CD4-positive, alpha-beta T cell treated with Interferon gamma for 1 hour (primary cell): ENCODE measurements at regions not wholly inside any gene's neighbourhood (a gene's known extent, or its start where the extent isn't known, plus 50 kb on each side); places are given as distances from the start of the nearest gene placed in this dataset.

Experiments used
- DNase-seq: peaks from one replicate; pipeline ENCODE4 v3.0.0-alpha.2; 2020

GRCh38 chr2:125526093-125526492, 1129.9 kb upstream of the GYPC start:
- no peak for DNase-seq

- no peak for DNase-seq
Observed at GRCh38 chr2:125535089-125535488, 1120.9 kb upstream of the GYPC start.

DNA sequence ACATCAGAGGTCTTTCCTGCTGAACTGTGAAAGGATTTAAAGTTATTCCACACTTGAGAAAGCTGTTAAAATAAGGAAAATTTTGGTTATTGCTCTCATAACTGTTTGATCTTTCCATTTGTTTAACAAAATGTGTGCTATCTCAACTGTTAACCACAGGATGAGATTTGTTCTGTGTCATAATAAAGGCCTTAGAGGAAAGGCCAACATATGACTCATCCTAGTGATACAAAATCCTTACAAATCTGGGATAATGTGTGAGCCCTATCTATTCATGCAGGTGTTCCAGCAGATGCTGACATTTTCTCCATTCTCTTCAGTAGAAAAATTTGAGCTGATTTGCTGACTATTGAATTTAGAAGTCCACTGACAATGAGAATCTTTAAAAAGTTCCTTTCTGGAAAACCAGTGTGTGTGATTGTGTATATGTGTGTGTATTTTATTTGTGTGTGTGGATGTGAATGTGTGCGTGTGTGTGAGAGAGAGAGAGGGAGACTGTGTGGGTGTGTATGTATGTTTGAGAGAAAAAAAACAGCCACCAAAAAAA, 1111.9 kb upstream of the GYPC start:
- no peak for DNase-seq

GRCh38 chr2:125553768-125554167, 1102.2 kb upstream of the GYPC start:
- no peak for DNase-seq

DNA sequence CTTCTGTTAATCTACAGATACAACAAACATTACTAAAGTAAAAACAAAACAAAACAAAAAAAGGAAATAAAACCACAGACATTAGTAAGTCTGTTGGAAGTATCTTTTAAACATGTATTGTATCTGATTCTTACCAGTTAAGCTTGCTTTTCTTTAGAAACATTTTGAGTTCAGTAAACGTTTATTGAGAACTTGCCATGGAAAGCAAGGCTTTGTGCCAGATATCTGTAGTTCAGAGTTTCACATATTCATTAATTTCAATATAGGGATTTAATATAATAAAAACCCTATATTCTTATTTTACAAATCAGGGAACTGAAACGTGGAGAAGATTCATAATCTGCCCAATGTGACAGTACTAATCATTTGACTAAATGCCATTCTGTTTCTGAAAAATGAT, 1101.0 kb upstream of the GYPC start:
- DNase-seq, result no peak

DNA sequence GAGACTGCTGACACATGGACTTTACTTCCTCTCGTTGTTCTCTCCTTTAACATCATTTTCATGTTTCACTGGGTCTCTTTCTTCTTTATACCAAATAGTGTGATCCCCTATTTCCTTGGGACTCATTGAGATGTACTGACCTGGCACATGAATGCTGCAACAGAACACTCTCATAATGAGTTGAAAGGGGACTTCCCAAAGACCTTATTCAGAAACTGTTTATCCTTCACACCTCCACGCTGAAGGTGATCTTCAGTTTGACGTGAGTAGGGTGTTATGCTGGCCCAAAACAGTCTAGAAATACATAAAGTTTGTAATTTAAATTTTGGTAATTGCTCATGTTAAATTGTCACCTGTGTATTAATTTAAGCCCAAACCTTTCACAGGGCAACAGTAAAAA, 1096.8 kb upstream of the GYPC start:
- no peak for DNase-seq

DNA sequence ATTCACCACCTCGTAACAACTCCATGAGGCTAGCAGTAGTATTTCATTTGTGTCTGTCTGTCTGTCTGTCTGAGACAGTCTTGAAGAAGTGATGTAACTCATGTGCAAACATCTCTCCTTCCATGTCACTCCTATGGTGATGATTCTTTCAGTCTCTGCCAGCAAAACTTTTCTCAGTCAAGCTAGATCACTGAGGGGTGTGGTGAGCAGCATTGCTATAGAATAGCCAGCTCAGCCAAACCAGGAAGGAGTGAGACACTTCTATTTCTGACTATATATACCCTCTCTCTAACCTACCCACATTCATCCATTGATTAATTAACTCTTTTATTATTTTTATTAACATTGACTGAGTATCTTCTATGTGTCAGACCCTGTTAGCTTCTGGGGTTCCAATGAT, 1095.1 kb upstream of the GYPC start:
- no peak for DNase-seq

DNA sequence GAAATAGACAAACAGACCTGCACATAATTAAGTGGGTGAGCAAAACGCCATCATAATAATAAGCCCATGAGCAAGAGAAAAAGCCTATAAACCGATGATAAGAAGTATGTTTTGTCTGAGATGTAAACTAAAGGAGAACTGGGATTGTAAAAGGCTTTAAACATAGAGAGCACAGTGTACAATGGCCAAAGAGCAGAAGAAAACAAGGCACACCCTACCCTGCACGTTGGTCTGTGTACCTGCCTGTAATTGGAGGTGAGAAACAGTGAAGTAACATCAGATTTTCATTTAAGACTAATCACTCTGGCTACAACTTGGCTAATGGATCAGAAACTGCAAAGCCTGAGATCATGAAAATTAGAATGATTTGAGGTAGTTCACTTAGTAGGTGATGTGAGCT, 1094.7 kb upstream of the GYPC start:
- no peak for DNase-seq

GRCh38 chr2:125562924-125563323, 1093.0 kb upstream of the GYPC start:
- DNase-seq, result no peak

DNA sequence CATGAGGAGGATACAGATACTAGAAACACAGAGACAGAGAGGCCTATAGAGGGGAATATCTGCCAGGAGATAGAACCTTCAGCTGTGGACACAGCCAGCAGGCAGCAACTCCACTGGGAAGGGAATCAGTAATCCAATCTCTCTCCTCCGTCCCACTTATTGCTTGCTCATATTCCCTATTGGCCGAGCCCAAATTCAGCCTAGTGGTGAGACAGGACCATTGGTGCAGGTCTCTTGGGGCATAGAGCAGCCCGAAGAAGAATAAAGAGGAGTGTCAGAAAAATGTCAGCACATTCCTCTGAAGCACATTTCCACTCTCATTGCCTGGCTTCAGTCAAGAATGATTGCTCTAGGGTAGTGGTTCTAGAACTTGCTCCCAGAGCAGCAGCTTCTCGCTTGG, 1091.5 kb upstream of the GYPC start:
- no peak for DNase-seq

GRCh38 chr2:125566422-125566821, 1089.5 kb upstream of the GYPC start:
- DNase-seq, result no peak

DNA sequence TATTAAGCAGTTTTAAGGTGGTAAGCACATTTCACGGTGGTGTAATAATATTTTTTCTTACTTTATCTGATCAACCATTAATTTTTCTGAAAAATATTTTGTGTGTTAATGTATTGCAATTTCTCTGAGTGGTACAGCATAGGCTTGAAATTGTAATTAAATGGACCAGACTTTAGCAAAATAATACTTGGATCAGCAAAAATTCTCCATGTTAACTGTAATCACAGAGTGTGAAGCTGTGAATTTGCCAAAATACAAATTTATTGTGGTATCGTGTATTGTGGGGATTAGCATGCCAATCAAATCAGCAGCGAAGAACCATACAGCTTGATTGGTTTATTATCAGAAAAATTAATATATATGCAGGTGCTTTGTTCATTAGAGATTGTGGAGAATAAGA, 1088.9 kb upstream of the GYPC start:
- DNase-seq, result no peak

- no peak for DNase-seq
Observed at GRCh38 chr2:125572660-125573059, 1083.3 kb upstream of the GYPC start.

GRCh38 chr2:125573432-125573831, 1082.5 kb upstream of the GYPC start:
- no peak for DNase-seq

DNA sequence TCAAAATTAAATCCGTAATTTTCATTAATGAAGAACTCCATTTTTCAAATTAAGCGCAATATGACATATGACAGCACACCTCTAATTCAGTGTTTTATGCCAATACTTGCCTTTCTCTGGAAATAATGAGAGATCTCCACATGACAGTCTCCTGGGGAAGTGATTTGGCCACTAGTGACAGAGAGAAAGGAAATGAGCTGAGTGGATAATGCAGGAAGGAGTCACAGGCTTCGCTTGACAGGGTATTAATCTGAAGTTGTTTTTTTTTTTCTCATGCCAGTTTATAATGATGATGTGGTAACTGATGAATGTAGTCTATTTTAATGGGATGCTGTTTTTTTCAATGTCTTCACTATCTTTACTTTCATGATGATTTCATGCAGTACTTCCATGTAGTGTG, 1079.4 kb upstream of the GYPC start:
- DNase-seq, result no peak

GRCh38 chr2:125581557-125581956, 1074.4 kb upstream of the GYPC start:
- no peak for DNase-seq

- DNase-seq, result no peak
Observed at GRCh38 chr2:125582516-125582915, 1073.4 kb upstream of the GYPC start.

DNA sequence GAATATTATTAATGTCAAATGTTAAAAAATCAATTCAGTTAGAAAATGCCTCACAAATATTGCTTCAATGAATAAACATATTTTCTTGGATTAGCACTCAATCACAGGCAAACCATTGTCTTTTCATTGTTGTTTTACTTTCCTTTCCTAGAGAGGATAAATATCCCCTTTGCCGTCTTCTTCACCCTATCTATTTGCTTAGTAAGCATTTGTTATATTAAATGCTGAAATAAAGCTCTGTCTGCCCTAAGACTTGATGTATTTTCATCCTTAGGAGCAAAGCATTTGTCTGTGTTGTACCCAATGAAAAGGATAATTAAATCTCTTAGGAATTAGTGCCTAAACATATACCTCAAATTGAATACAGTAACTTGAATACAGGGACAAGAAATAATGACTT, 1071.2 kb upstream of the GYPC start:
- DNase-seq, result no peak

DNA sequence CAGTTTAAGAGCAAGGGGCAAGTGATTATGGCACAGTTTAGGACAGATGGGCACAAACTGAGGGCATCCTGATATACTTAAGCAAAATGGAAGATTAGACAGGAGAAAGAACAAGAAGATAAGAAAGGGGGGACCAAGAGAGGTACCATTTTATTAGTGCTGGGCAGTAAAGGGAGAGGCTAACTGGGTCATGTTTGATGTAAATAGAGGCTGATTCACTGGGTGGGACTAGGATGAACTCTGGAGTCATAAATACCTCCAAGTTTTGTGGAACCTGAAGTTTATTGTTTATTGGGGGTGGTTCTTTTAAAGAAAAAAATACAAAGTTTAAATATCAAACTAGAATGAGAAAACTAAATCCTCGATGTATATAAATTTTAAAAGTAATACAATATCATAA, 1067.2 kb upstream of the GYPC start:
- DNase-seq, result no peak

GRCh38 chr2:125591954-125592353, 1064.0 kb upstream of the GYPC start:
- DNase-seq, result no peak

DNA sequence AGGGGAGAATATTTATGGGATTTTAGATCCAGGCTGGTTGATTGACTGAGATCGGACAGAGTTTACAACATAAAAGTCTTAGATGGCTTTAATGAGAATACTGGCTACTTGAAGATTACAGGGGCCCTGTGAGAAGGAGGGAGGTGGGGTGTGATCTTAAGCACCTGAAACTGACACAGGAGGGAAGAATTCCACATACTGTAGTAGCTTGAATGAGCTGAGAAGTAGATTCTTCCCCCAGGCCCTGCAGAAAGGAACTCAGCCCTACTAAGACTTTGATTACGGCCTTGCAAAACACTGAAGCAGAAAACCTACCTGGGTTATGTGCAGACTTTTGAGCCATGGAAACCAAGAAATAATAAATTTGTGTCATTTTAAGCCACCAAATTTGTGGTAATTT, 1062.9 kb upstream of the GYPC start:
- no peak for DNase-seq

DNA sequence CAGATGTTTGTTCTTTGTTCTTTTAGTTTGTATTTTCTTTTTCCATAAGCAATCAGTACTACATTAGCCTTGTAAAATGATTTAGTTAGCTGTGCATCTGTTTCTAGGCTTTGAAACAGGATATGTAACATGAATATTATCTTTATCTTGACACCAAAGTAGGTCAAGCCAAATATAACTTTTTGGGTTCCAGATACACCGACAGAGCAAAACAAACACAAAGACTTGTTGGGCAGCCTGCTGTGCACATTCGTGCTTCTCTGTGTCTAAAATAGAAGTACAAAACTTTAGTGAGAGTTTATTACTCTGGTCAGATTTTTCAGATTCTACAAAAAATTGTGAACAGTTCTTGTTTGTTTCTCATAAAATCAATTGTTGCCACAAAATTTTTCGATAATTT, 1059.3 kb upstream of the GYPC start:
- DNase-seq, result no peak

DNA sequence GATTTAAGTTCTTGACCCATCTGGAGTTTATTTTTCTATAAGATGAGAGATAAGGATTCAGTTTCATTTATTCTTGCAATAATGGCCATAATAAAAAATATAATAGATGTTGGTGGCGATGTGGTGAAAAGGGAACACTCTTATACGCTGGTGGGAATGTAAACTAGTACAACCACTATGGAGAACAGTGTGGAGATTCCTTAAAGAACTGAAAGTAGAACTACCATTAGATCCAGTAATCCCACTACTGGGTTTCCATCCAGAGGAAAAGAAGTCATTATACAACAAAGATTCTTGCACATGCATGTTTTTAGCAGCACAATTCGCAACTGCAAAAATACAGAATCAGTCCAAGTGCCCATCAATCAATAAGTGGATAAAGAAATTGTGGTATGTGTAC, 1040.5 kb upstream of the GYPC start:
- no peak for DNase-seq

GRCh38 chr2:125630377-125630776, 1025.6 kb upstream of the GYPC start:
- no peak for DNase-seq

GRCh38 chr2:125634662-125635061, 1021.3 kb upstream of the GYPC start:
- no peak for DNase-seq

DNA sequence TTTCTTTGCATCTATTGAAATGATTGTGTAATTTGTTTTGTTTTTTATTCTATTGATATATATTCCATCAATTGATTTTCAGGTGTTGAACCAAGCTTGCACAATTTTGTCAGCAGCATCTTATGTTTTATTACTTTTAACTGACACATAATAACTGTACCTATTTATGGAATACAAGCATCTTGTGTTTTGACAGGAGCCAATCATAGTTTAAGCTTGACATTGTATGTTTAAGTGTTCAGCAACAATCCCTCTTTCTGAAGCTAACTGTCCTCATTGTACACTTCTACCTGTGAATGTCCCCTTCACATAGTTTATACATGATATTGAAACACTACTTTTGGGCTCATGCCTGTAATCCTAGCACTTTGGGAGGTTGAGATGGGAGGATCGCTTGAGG, 1017.6 kb upstream of the GYPC start:
- no peak for DNase-seq
